ENCODE measurements at regions not wholly inside any gene's neighbourhood (a gene's known extent, or its start where the extent isn't known, plus 50 kb on each side); places are given as distances from the start of the nearest gene placed in this dataset.

DNA sequence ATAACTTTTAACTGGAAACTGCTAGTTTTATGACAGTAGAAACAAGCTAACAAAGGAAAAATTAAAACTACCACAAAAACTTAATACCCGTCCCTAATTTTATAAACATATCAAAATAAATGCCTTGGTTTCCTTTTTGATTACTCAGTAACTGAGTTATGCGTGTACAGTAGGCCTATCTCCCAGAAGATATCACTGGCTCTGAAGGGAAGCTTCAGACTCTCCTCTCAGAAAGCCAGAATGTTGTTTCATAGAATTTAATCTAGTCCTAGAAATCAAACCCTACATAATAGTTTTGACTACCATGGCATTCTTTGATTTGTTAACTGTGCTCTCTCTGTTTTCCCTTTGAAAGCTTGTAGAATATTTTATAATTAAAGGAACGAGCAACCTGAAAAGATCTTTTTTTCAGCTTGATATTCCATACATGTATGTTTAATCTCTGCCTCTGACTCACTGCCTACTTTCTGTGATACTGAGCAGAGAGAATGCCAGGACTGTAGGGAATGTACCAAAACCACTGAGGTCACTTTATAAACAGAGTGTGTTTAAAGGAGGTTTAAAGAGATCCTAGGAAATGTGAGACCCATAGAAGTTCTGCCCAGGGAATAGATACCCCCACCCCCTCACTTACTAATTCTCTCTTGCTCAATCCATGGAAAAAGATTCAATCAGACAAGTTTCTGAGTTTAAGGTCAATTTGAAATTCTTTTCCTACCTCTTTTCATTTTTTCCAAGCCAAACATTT lies 311.5 kb downstream of the HDGFL1 start:
- CTCF ChIA-PET: interaction anchor here (0.9 to 2.2 kb wide), 6 partner anchors 10 to 1287 kb away, joined by 3 to 8 read pairs (median 4); partner anchors contain the start of gene SOX4

More for the DNA sequence above, 311.5 kb downstream of the HDGFL1 start:
- Histone ChIP-seq H3K4me2 (ENCODE audit: insufficient read depth, low read length) (peak overlapping the region; percentile 71), H3K9me1 (replicated peaks; ENCODE audit: control insufficient read depth, extremely low read depth, insufficient read depth, low read length) (no peaks in the 10 kb centered on the region), H3K9me3 (replicated peaks; ENCODE audit: control insufficient read depth, insufficient read depth, low read length) (no peaks in the 10 kb centered on the region), H3K9ac (replicated peaks; ENCODE audit: extremely low read depth, insufficient read depth, low read length) (peak overlapping the region; percentile 89), H2AFZ (ENCODE audit: low read depth, low read length) (peak overlapping the region; percentile 41), H3K27ac (ENCODE audit: insufficient read depth, low read depth, low read length) (peak overlapping the region; percentile 80), H3K4me1 (ENCODE audit: control insufficient read depth, extremely low read depth, insufficient read depth, low read length) (peaks cover 53% of the 10 kb centered on the region), H4K20me1 (replicated peaks; ENCODE audit: control insufficient read depth, extremely low read depth, insufficient read depth, low read length) (no peaks in the 10 kb centered on the region), H3K79me2 (ENCODE audit: control insufficient read depth, insufficient read depth, low read length) (no peaks in the 10 kb centered on the region), H3K4me3 (replicated peaks in 1 of 3; ENCODE audit: insufficient read depth in 1 of 3, low read depth in 1 of 3, low read length in 3 of 3) (no peak overlapping the region), H3K36me3 (ENCODE audit: control insufficient read depth in 2 of 2, extremely low read depth in 1 of 2, insufficient read depth in 2 of 2, low read length in 2 of 2) (no peaks in the 10 kb centered on the region), H3K27me3 (ENCODE audit: control insufficient read depth in 2 of 2, insufficient read depth in 2 of 2, low read length in 2 of 2) (no peaks in the 10 kb centered on the region)
- DNase-seq (ENCODE audit: low read depth, low spot score): peak; percentile 92
- TSS peak; percentile 90 for BruUV-seq (replicated peaks)
- POLR2A ChIA-PET: interaction anchor here (1.4 kb wide), 1 partner anchor 1287 kb away, joined by 5 read pairs; the partner anchor contains the start of gene SOX4
- TF ChIP-seq, protein P1, sequence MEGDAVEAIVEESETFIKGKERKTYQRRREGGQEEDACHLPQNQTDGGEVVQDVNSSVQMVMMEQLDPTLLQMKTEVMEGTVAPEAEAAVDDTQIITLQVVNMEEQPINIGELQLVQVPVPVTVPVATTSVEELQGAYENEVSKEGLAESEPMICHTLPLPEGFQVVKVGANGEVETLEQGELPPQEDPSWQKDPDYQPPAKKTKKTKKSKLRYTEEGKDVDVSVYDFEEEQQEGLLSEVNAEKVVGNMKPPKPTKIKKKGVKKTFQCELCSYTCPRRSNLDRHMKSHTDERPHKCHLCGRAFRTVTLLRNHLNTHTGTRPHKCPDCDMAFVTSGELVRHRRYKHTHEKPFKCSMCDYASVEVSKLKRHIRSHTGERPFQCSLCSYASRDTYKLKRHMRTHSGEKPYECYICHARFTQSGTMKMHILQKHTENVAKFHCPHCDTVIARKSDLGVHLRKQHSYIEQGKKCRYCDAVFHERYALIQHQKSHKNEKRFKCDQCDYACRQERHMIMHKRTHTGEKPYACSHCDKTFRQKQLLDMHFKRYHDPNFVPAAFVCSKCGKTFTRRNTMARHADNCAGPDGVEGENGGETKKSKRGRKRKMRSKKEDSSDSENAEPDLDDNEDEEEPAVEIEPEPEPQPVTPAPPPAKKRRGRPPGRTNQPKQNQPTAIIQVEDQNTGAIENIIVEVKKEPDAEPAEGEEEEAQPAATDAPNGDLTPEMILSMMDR (IDR thresholded peaks at IDR 0.05; ENCODE audit: extremely low read depth in 1 of 2, insufficient read depth in 1 of 2, low read depth in 1 of 2, low read length in 2 of 2): no peak
- TF ChIP-seq GATA2 (IDR thresholded peaks at IDR 0.05; ENCODE audit: insufficient read depth, insufficient read length, low read depth, low read length): peak; percentile 46
- peak; percentile 41 for TF ChIP-seq POLR2AphosphoS5 (IDR thresholded peaks at IDR 0.05; ENCODE audit: insufficient read depth, low read depth, low read length)
- TF ChIP-seq POLR2A (IDR thresholded peaks at IDR 0.05; ENCODE audit: low read depth, low read length): no peak
- no peak for TF ChIP-seq MYC (IDR thresholded peaks at IDR 0.05; ENCODE audit: low read depth, low read length)
- TF ChIP-seq, protein P2, sequence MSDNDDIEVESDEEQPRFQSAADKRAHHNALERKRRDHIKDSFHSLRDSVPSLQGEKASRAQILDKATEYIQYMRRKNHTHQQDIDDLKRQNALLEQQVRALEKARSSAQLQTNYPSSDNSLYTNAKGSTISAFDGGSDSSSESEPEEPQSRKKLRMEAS (IDR thresholded peaks at IDR 0.05; ENCODE audit: insufficient read depth, insufficient read length): no peak
- no peak for TF ChIP-seq EZH2 (IDR thresholded peaks at IDR 0.05; ENCODE audit: borderline replicate concordance, low read depth, low read length, severe bottlenecking)
- peak; percentile 86 for TF ChIP-seq FOS (IDR thresholded peaks at IDR 0.05; ENCODE audit: borderline replicate concordance, insufficient read depth, low read length)
- peak; percentile 66 for TF ChIP-seq JUN (IDR thresholded peaks at IDR 0.05; ENCODE audit: borderline replicate concordance, insufficient read depth, insufficient read length, low read depth)
- dilution Hi-C loops (cut with MboI; ENCODE audit: extremely low pct_ligation_motif_present, low sequenced_read_pairs) (no loop called here), intact Hi-C loops (cut with micrococcal nuclease) (loop anchor here (5.0 kb wide), 5 partner anchors 434 to 1214 kb away; no protein-coding TSS in a partner anchor)
- FAIRE-seq: peak; percentile 76
